ENCODE measurements at regions not wholly inside any gene's neighbourhood (a gene's known extent, or its start where the extent isn't known, plus 50 kb on each side); places are given as distances from the start of the nearest gene placed in this dataset.

GRCh38 chr13:47665043-47665442 lies 336.0 kb downstream of the SUCLA2 start:
- 0 out of 2 replicates have a peak, but pooled peaks cover 3% of the 10 kb centered on the region for H3K4me1 ChIP-seq (ENCODE audit: insufficient read depth, low read length)
- H3K27ac ChIP-seq (ENCODE audit: low read depth, low read length) = no peak overlapping the region; the same call in 1 of the 2 replicates
- 83% methylated on average over 3 of the region's 3 CpGs for WGBS
- no peaks in the 10 kb centered on the region for H3K36me3 ChIP-seq (ENCODE audit: insufficient read depth, low read length)
- no peaks in the 10 kb centered on the region for H3K27me3 ChIP-seq (ENCODE audit: insufficient read depth, low read length)
- H3K9me3 ChIP-seq (ENCODE audit: insufficient read depth, low read depth, low read length) = 0 out of 2 replicates have a peak, but pooled peaks cover 4% of the 10 kb centered on the region
- no peak overlapping the region for H3K4me3 ChIP-seq (ENCODE audit: low read length)
- H3K9ac ChIP-seq (ENCODE audit: low read depth, low read length) = no peak overlapping the region

DNA sequence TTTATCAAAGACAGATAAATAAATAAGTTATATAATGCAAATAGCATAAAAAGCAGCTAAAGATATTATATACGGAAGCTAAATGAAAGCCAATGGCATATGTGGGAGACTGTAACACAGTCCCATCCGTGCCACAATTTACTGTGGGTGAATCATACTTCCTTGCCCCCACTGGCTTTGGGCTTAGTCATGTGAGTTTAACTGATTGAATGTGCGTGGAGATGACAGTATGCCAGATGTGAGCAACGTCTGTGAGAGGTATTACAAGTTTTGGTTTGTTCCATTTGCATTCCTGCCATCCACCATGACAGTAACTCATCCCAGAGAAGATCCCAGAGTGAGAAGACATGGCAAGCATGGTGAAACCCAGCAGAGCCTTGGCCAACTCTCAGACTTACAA lies 340.0 kb downstream of the SUCLA2 start:
- Histone ChIP-seq H3K9me3 (ENCODE audit: insufficient read depth, low read depth, low read length) (no peaks in the 10 kb centered on the region), H3K27me3 (ENCODE audit: insufficient read depth, low read length) (no peaks in the 10 kb centered on the region), H3K4me1 (ENCODE audit: insufficient read depth, low read length) (0 out of 2 replicates have a peak, but pooled peaks cover 3% of the 10 kb centered on the region), H3K27ac (ENCODE audit: low read depth, low read length) (no peak overlapping the region), H3K4me3 (ENCODE audit: low read length) (no peak overlapping the region), H3K9ac (ENCODE audit: low read depth, low read length) (no peak overlapping the region), H3K36me3 (ENCODE audit: insufficient read depth, low read length) (no peaks in the 10 kb centered on the region)
- WGBS = 95% methylated on average over 4 of the region's 4 CpGs

DNA sequence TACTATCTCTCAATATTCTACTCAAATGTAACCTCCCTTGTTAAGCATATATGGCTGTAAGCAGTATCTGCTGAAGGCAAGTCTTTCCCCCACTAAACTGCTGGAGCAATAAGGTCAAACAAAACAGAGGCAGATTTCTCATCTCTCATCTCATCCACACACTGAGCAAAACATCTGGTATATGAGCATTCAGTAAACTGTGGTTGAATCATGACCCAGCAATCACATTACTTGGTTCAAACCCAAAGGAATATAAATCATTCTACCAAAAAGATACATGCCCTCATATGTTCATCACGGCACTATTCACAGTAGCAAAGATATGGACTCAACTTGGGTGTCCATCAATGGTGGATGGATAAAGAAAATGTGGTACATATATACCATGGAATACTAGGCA lies 344.4 kb downstream of the SUCLA2 start:
- Histone ChIP-seq H3K9me3 (ENCODE audit: insufficient read depth, low read depth, low read length) (no peaks in the 10 kb centered on the region), H3K27ac (ENCODE audit: low read depth, low read length) (no peak overlapping the region), H3K4me3 (ENCODE audit: low read length) (no peak overlapping the region), H3K27me3 (ENCODE audit: insufficient read depth, low read length) (no peaks in the 10 kb centered on the region), H3K4me1 (ENCODE audit: insufficient read depth, low read length) (no peaks in the 10 kb centered on the region), H3K36me3 (ENCODE audit: insufficient read depth, low read length) (no peaks in the 10 kb centered on the region), H3K9ac (ENCODE audit: low read depth, low read length) (no peak overlapping the region)
- WGBS = 100% methylated on average over 1 of the region's 1 CpG

DNA sequence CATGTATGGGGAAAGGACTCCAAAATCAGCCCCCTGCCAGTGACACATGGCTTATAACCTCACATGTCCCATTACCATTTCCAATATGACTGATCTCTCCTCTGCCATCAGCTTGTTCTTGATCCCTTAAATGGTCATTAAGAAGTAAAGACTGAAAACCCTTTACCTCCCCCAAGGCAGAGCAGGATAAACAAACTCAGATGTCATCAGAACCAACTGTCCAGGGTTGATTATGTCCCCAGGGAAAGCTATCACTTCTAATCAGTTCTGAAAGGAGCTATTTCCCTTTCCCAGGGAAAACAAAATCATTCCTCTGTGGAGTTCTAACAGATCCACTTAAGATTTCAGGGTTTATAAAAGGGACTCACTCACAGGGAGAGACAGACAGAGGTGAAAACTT lies 350.9 kb downstream of the SUCLA2 start:
- no peaks in the 10 kb centered on the region for H3K27me3 ChIP-seq (ENCODE audit: insufficient read depth, low read length)
- no peak overlapping the region for H3K27ac ChIP-seq (ENCODE audit: low read depth, low read length)
- no peak overlapping the region for H3K4me3 ChIP-seq (ENCODE audit: low read length)
- peaks cover 4% of the 10 kb centered on the region; the same call in 1 of the 2 replicates for H3K4me1 ChIP-seq (ENCODE audit: insufficient read depth, low read length)
- H3K9me3 ChIP-seq (ENCODE audit: insufficient read depth, low read depth, low read length) = no peaks in the 10 kb centered on the region
- no peaks in the 10 kb centered on the region for H3K36me3 ChIP-seq (ENCODE audit: insufficient read depth, low read length)
- no peak overlapping the region for H3K9ac ChIP-seq (ENCODE audit: low read depth, low read length)

GRCh38 chr13:47647001-47647400 lies 354.1 kb downstream of the SUCLA2 start:
- H3K27ac ChIP-seq (ENCODE audit: low read depth, low read length) = no peak overlapping the region
- no peaks in the 10 kb centered on the region for H3K36me3 ChIP-seq (ENCODE audit: insufficient read depth, low read length)
- H3K9me3 ChIP-seq (ENCODE audit: insufficient read depth, low read depth, low read length) = no peaks in the 10 kb centered on the region
- no peaks in the 10 kb centered on the region for H3K27me3 ChIP-seq (ENCODE audit: insufficient read depth, low read length)
- H3K4me1 ChIP-seq (ENCODE audit: insufficient read depth, low read length) = peaks cover 4% of the 10 kb centered on the region; the same call in 1 of the 2 replicates
- H3K4me3 ChIP-seq (ENCODE audit: low read length) = no peak overlapping the region
- no peak overlapping the region for H3K9ac ChIP-seq (ENCODE audit: low read depth, low read length)

GRCh38 chr13:47646298-47646697 lies 354.8 kb downstream of the SUCLA2 start:
- no peak overlapping the region for H3K9ac ChIP-seq (ENCODE audit: low read depth, low read length)
- H3K27me3 ChIP-seq (ENCODE audit: insufficient read depth, low read length) = no peaks in the 10 kb centered on the region
- H3K4me1 ChIP-seq (ENCODE audit: insufficient read depth, low read length) = peaks cover 4% of the 10 kb centered on the region; the same call in 1 of the 2 replicates
- no peaks in the 10 kb centered on the region for H3K36me3 ChIP-seq (ENCODE audit: insufficient read depth, low read length)
- H3K27ac ChIP-seq (ENCODE audit: low read depth, low read length) = no peak overlapping the region
- no CpG with 5 or more reads among the region's 1 CpG for WGBS
- no peak overlapping the region for H3K4me3 ChIP-seq (ENCODE audit: low read length)
- H3K9me3 ChIP-seq (ENCODE audit: insufficient read depth, low read depth, low read length) = no peaks in the 10 kb centered on the region

- H3K4me3 ChIP-seq (ENCODE audit: low read length) = no peak overlapping the region
- H3K36me3 ChIP-seq (ENCODE audit: insufficient read depth, low read length) = no peaks in the 10 kb centered on the region
- H3K9ac ChIP-seq (ENCODE audit: low read depth, low read length) = no peak overlapping the region
- no peak overlapping the region for H3K27ac ChIP-seq (ENCODE audit: low read depth, low read length)
- 96% methylated on average over 2 of the region's 2 CpGs for WGBS
- 0 out of 2 replicates have a peak, but pooled peaks cover 3% of the 10 kb centered on the region for H3K9me3 ChIP-seq (ENCODE audit: insufficient read depth, low read depth, low read length)
- H3K4me1 ChIP-seq (ENCODE audit: insufficient read depth, low read length) = no peaks in the 10 kb centered on the region
- H3K27me3 ChIP-seq (ENCODE audit: insufficient read depth, low read length) = no peaks in the 10 kb centered on the region
These were observed 361.2 kb downstream of the SUCLA2 start for GRCh38 chr13:47639738-47640447.

DNA sequence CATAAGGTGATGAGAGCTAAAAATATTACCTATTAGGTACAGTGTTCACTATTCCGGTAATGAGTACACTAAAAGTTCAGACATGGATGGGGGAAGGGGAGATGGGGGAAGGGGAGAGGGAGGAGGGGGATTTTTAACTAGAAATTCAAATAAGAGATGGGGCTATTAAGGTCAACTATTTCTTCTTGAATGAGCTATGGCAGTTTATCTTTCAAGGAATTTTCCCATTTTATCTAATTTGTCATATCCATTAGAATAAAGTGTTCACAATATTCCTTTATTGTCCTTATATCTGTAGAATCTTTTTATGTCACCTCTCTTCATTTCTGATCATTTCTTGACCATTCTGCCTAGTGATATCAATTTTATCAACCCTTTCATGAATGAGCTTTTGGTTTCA lies 362.4 kb downstream of the SUCLA2 start:
- 100% methylated on average over 1 of the region's 1 CpG for WGBS
- Histone ChIP-seq H3K9ac (ENCODE audit: low read depth, low read length) (no peak overlapping the region), H3K27ac (ENCODE audit: low read depth, low read length) (no peak overlapping the region), H3K36me3 (ENCODE audit: insufficient read depth, low read length) (no peaks in the 10 kb centered on the region), H3K9me3 (ENCODE audit: insufficient read depth, low read depth, low read length) (peaks cover 5% of the 10 kb centered on the region; the same call in 1 of the 2 replicates), H3K4me1 (ENCODE audit: insufficient read depth, low read length) (no peaks in the 10 kb centered on the region), H3K27me3 (ENCODE audit: insufficient read depth, low read length) (no peaks in the 10 kb centered on the region), H3K4me3 (ENCODE audit: low read length) (no peak overlapping the region)

- H3K4me3 ChIP-seq (ENCODE audit: low read length) = no peak overlapping the region
- WGBS = 57% methylated on average over 4 of the region's 4 CpGs
- peaks cover 8% of the 10 kb centered on the region for H3K4me1 ChIP-seq (ENCODE audit: insufficient read depth, low read length)
- H3K9me3 ChIP-seq (ENCODE audit: insufficient read depth, low read depth, low read length) = peaks cover 8% of the 10 kb centered on the region; the same call in 1 of the 2 replicates
- no peaks in the 10 kb centered on the region for H3K27me3 ChIP-seq (ENCODE audit: insufficient read depth, low read length)
- no peak overlapping the region for H3K27ac ChIP-seq (ENCODE audit: low read depth, low read length)
- H3K36me3 ChIP-seq (ENCODE audit: insufficient read depth, low read length) = no peaks in the 10 kb centered on the region
- H3K9ac ChIP-seq (ENCODE audit: low read depth, low read length) = no peak overlapping the region
These were observed 368.8 kb downstream of the SUCLA2 start for GRCh38 chr13:47632311-47632710.

GRCh38 chr13:47628666-47629065 lies 372.4 kb downstream of the SUCLA2 start:
- WGBS = 98% methylated on average over 2 of the region's 2 CpGs
- Histone ChIP-seq H3K27me3 (ENCODE audit: insufficient read depth, low read length) (no peaks in the 10 kb centered on the region), H3K36me3 (ENCODE audit: insufficient read depth, low read length) (no peaks in the 10 kb centered on the region), H3K9ac (ENCODE audit: low read depth, low read length) (no peak overlapping the region), H3K4me3 (ENCODE audit: low read length) (no peak overlapping the region), H3K27ac (ENCODE audit: low read depth, low read length) (no peak overlapping the region), H3K9me3 (ENCODE audit: insufficient read depth, low read depth, low read length) (0 out of 2 replicates have a peak, but pooled peaks cover 3% of the 10 kb centered on the region), H3K4me1 (ENCODE audit: insufficient read depth, low read length) (peaks cover 8% of the 10 kb centered on the region)

DNA sequence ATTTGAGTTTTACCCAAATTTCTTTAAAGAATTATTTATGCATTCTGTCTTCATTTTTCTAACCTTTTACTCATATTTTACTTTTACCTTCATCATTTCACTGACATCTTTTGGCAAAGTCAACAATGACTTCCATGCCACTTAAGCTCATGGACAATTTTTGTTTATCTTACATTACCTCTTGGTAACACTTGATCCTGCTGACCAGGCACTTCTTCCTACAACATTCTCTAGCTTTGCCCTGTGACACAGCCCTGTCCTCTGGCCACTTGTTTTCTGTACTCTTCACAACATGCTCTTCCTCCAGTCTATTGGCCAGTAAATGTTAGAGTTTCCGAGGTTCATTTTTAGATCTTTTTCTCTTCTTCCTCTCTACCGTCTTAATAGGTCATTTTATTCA lies 377.2 kb downstream of the SUCLA2 start:
- H3K27ac ChIP-seq (ENCODE audit: low read depth, low read length) = no peak overlapping the region
- H3K9ac ChIP-seq (ENCODE audit: low read depth, low read length) = no peak overlapping the region
- no peaks in the 10 kb centered on the region for H3K4me1 ChIP-seq (ENCODE audit: insufficient read depth, low read length)
- no peaks in the 10 kb centered on the region for H3K36me3 ChIP-seq (ENCODE audit: insufficient read depth, low read length)
- no peak overlapping the region for H3K4me3 ChIP-seq (ENCODE audit: low read length)
- no peaks in the 10 kb centered on the region for H3K9me3 ChIP-seq (ENCODE audit: insufficient read depth, low read depth, low read length)
- WGBS = 96% methylated on average over 2 of the region's 2 CpGs
- H3K27me3 ChIP-seq (ENCODE audit: insufficient read depth, low read length) = no peaks in the 10 kb centered on the region

GRCh38 chr13:47621931-47622330 lies 379.1 kb downstream of the SUCLA2 start:
- 78% methylated on average over 1 of the region's 1 CpG for WGBS
- no peak overlapping the region for H3K9ac ChIP-seq (ENCODE audit: low read depth, low read length)
- no peak overlapping the region for H3K27ac ChIP-seq (ENCODE audit: low read depth, low read length)
- H3K27me3 ChIP-seq (ENCODE audit: insufficient read depth, low read length) = no peaks in the 10 kb centered on the region
- no peaks in the 10 kb centered on the region for H3K36me3 ChIP-seq (ENCODE audit: insufficient read depth, low read length)
- no peaks in the 10 kb centered on the region for H3K4me1 ChIP-seq (ENCODE audit: insufficient read depth, low read length)
- no peak overlapping the region for H3K4me3 ChIP-seq (ENCODE audit: low read length)
- H3K9me3 ChIP-seq (ENCODE audit: insufficient read depth, low read depth, low read length) = no peaks in the 10 kb centered on the region
